HUES48 (cell line): ENCODE measurements at regions not wholly inside any gene's neighbourhood (a gene's known extent, or its start where the extent isn't known, plus 50 kb on each side); places are given as distances from the start of the nearest gene placed in this dataset.

Experiments
- H3K27ac ChIP-seq: one replicate; pipeline ENCODE4 v1.7.0; 2013; ENCODE audit warnings: low read depth, low read length, inconsistent platforms
- H3K27me3 ChIP-seq: 2 replicates; pipeline ENCODE4 v1.6.1; 2013; ENCODE audit warnings: mild to moderate bottlenecking, low read length; ENCODE audit not compliant: control insufficient read depth, insufficient read depth
- H3K36me3 ChIP-seq: 2 replicates; pipeline ENCODE4 v1.6.1; 2013; ENCODE audit warnings: low read length; ENCODE audit not compliant: control insufficient read depth, insufficient read depth
- H3K4me1 ChIP-seq: 2 replicates; pipeline ENCODE4 v1.6.1; 2013; ENCODE audit warnings: mild to moderate bottlenecking, low read length; ENCODE audit not compliant: control insufficient read depth, insufficient read depth
- H3K4me3 ChIP-seq: 2 replicates; pipeline ENCODE4 v1.5.1; 2013; ENCODE audit warnings: mild to moderate bottlenecking, low read depth, low read length
- H3K9ac ChIP-seq: 2 replicates; pipeline ENCODE4 v1.6.1; 2013; ENCODE audit warnings: mild to moderate bottlenecking, low read depth, low read length, moderate library complexity
- H3K9me3 ChIP-seq: 2 replicates; pipeline ENCODE4 v1.6.1; 2013; ENCODE audit warnings: low read length; ENCODE audit not compliant: control insufficient read depth, insufficient read depth

- Histone ChIP-seq H3K9ac (no peak overlapping the region), H3K9me3 (no peaks in the 10 kb centered on the region), H3K36me3 (no peaks in the 10 kb centered on the region), H3K27me3 (no peaks in the 10 kb centered on the region), H3K27ac (no peak overlapping the region), H3K4me3 (no peak overlapping the region), H3K4me1 (no peaks in the 10 kb centered on the region)
Observed at GRCh38 chr7:10312942-10313341, 660.7 kb upstream of the PHF14 start.

GRCh38 chr7:10315881-10316280 is 657.8 kb upstream of the PHF14 start:
- H3K9me3 ChIP-seq, result no peaks in the 10 kb centered on the region
- H3K36me3 ChIP-seq, result no peaks in the 10 kb centered on the region
- H3K4me1 ChIP-seq, result no peaks in the 10 kb centered on the region
- H3K27ac ChIP-seq, result no peak overlapping the region
- H3K9ac ChIP-seq, result no peak overlapping the region
- H3K4me3 ChIP-seq, result no peak overlapping the region
- no peaks in the 10 kb centered on the region for H3K27me3 ChIP-seq

DNA sequence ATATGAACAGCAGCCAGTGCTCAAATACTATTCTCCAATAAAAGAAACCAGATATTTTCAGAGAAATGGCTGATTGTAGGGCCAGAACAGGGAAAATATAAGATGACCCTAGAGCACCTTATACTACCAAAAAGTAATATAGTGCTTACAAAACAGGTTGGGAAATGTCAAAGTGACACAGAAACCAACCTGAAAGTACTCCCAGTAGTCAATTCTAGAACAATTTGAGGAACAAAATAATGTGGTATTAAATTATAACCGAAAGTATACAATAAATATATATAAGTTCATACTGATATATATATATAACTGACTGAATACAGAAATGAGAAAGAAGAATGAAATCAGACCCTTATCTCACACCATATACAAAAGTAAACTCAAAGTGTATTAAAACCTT is 657.2 kb upstream of the PHF14 start:
- Histone ChIP-seq H3K27ac (no peak overlapping the region), H3K27me3 (no peaks in the 10 kb centered on the region), H3K9ac (no peak overlapping the region), H3K9me3 (no peaks in the 10 kb centered on the region), H3K4me3 (no peak overlapping the region), H3K4me1 (no peaks in the 10 kb centered on the region), H3K36me3 (no peaks in the 10 kb centered on the region)

DNA sequence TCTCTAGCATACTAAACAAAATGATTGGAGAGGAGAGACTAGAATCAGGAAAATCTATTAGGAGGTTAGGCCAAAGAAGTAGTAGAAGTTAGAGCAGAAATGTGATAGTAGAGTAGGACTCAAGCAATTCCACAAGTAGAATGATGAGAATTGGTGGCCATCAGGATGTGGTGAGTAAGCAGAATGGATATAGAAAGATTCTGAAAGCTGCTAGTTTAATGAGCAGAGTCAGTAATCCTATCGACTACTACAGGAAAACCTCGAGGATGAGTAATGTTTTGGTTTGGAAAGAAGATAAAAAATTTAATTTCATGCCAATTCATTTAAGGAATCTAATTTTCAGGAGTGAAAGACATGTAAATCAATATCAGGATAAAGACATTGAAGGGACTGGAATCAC is 648.3 kb upstream of the PHF14 start:
- no peak overlapping the region for H3K4me3 ChIP-seq
- no peak overlapping the region for H3K9ac ChIP-seq
- H3K36me3 ChIP-seq, result no peaks in the 10 kb centered on the region
- no peaks in the 10 kb centered on the region for H3K4me1 ChIP-seq
- no peaks in the 10 kb centered on the region for H3K27me3 ChIP-seq
- no peak overlapping the region for H3K27ac ChIP-seq
- H3K9me3 ChIP-seq, result no peaks in the 10 kb centered on the region

- no peaks in the 10 kb centered on the region for H3K27me3 ChIP-seq
- no peak overlapping the region for H3K9ac ChIP-seq
- H3K9me3 ChIP-seq, result no peaks in the 10 kb centered on the region
- H3K4me1 ChIP-seq, result no peaks in the 10 kb centered on the region
- no peaks in the 10 kb centered on the region for H3K36me3 ChIP-seq
- H3K4me3 ChIP-seq, result no peak overlapping the region
- H3K27ac ChIP-seq, result no peak overlapping the region
Observed at GRCh38 chr7:10343108-10343507, 630.6 kb upstream of the PHF14 start.

DNA sequence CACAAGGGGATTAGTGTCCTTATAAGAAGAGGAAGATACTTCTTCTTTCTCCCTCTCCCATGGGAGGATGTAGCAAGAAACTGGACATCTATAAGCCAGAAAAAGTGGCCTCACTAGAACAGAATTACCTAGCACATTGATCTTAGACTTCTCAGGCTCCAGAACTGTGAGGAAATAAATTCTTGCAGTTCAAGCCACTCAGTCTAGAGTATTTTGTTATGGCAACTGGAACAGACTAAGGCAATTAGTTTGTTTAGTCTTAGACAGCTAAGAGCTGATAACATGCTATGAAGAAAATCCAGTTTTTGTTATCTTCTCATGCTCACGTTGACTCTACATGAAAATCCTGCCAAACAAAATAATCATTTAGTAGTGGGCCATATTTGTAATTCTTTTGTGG is 627.6 kb upstream of the PHF14 start:
- no peaks in the 10 kb centered on the region for H3K27me3 ChIP-seq
- H3K9me3 ChIP-seq, result no peaks in the 10 kb centered on the region
- no peak overlapping the region for H3K9ac ChIP-seq
- H3K27ac ChIP-seq, result no peak overlapping the region
- H3K4me3 ChIP-seq, result no peak overlapping the region
- H3K4me1 ChIP-seq, result no peaks in the 10 kb centered on the region
- no peaks in the 10 kb centered on the region for H3K36me3 ChIP-seq

DNA sequence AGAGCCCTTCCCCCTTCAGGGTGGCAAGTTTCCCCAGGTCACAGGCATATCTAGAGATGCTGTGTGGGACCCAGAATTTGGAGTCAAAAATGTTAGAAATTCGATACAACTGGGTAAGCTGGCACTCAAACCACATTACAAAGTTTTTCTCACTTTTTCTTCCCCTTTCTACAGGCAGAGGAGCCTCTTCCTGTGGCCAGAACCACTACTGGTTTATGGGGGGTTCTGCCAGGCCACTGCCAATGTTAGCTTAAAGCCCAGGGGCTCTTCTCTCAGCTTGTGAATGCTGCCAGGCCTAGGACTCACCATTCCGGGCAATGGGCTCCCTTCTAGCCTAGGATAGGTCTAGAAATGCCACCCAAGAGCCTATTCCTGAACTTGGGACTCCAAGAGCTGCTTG is 617.9 kb upstream of the PHF14 start:
- no peak overlapping the region for H3K4me3 ChIP-seq
- H3K9me3 ChIP-seq, result no peaks in the 10 kb centered on the region
- H3K9ac ChIP-seq, result no peak overlapping the region
- H3K27ac ChIP-seq, result no peak overlapping the region
- H3K4me1 ChIP-seq, result no peaks in the 10 kb centered on the region
- no peaks in the 10 kb centered on the region for H3K36me3 ChIP-seq
- H3K27me3 ChIP-seq, result no peaks in the 10 kb centered on the region

GRCh38 chr7:10360050-10360449 is 613.6 kb upstream of the PHF14 start:
- Histone ChIP-seq H3K27ac (no peak overlapping the region), H3K9ac (no peak overlapping the region), H3K4me3 (no peak overlapping the region)

GRCh38 chr7:10401793-10402192 is 571.9 kb upstream of the PHF14 start:
- no peaks in the 10 kb centered on the region for H3K36me3 ChIP-seq
- no peak overlapping the region for H3K4me3 ChIP-seq
- no peaks in the 10 kb centered on the region for H3K27me3 ChIP-seq
- H3K4me1 ChIP-seq, result no peaks in the 10 kb centered on the region
- H3K9ac ChIP-seq, result no peak overlapping the region
- H3K9me3 ChIP-seq, result peaks cover 31% of the 10 kb centered on the region
- no peak overlapping the region for H3K27ac ChIP-seq

More at GRCh38 chr7:10360050-10360449, 613.6 kb upstream of the PHF14 start:
- Histone ChIP-seq H3K4me1 (no peaks in the 10 kb centered on the region), H3K36me3 (no peaks in the 10 kb centered on the region), H3K9me3 (no peaks in the 10 kb centered on the region), H3K27me3 (no peaks in the 10 kb centered on the region)

DNA sequence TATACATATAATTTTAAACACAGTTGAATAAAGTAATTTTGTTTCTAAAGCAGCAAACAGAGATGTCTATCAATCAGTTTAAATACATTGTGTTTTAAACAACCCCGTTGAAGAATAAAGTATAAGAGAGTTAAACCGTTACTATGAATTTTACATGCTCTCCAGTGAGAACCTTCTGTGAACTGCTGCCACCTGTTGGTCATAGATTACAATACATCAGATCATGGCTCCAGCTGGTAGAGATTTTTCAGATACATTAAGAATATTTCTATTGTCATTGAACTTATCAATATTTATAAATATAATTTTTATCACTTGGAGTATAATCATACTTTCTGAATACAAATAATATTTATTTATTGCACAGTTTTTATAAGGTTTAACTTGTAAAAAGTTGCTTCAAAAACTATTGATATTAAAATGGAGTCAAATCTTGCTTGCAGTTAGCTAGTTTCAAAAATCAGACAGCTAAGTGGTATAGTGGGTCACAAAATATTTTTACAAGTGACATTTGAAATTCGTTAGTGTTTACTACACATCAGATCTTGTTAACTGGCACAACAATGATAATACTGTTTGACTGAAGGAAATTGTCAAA is 561.2 kb upstream of the PHF14 start:
- Histone ChIP-seq H3K4me1 (peaks cover 16% of the 10 kb centered on the region; the same call in 1 of the 2 replicates), H3K4me3 (no peak overlapping the region), H3K27ac (no peak overlapping the region), H3K27me3 (no peaks in the 10 kb centered on the region), H3K9ac (no peak overlapping the region), H3K9me3 (no peaks in the 10 kb centered on the region), H3K36me3 (no peaks in the 10 kb centered on the region)

DNA sequence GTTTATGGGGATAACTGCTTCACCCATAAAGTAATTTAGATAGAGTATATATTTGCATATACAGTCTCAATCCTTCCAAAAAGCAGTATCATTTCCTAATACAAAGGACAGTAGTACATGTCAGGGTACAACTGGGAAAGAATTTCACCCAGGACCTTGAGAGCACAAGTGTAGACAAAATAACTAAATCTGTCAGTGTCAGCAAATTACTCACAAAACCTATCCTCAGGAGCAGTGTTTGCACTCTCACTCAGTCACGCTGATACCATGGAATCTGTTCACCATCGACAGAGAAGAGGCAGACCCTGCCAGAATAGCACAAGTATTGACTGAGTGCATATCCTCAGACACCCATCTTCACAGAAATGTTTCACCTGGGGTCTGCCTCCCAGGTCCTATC is 554.7 kb upstream of the PHF14 start:
- Histone ChIP-seq H3K4me1 (peaks cover 7% of the 10 kb centered on the region; the same call in 1 of the 2 replicates), H3K9ac (no peak overlapping the region), H3K27me3 (no peaks in the 10 kb centered on the region), H3K36me3 (no peaks in the 10 kb centered on the region), H3K4me3 (no peak overlapping the region), H3K27ac (no peak overlapping the region), H3K9me3 (no peaks in the 10 kb centered on the region)

DNA sequence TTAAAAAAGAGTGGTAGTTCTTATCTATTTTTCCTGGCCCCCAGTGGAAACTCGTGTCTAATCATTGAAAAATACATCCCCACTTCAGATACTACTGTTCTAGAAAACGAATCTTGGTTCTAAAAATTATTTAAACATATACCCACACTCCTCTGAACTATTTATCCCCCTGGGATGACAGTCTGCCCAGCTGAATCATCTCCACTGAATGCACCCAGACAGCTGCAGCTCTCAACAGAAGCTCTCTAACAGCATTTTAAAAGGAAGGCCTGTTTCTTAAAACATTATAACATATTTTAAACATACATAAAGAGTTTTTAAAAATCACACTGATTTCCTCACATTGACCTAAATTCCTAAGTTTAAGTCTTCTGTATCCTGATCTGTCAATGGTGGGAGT is 544.6 kb upstream of the PHF14 start:
- H3K36me3 ChIP-seq, result no peaks in the 10 kb centered on the region
- no peak overlapping the region for H3K27ac ChIP-seq
- H3K27me3 ChIP-seq, result no peaks in the 10 kb centered on the region
- H3K4me1 ChIP-seq, result no peaks in the 10 kb centered on the region
- H3K4me3 ChIP-seq, result no peak overlapping the region
- H3K9me3 ChIP-seq, result no peaks in the 10 kb centered on the region
- no peak overlapping the region for H3K9ac ChIP-seq
